Stimulated activated CD8-positive, alpha-beta memory T cell treated with anti-CD3 and anti-CD28 coated beads, Interleukin-4, amount 100 ng/mL, for 24 hours (primary cell): ENCODE measurements at regions not wholly inside any gene's neighbourhood (a gene's known extent, or its start where the extent isn't known, plus 50 kb on each side); places are given as distances from the start of the nearest gene placed in this dataset.

Experiments
- DNase-seq: peaks from one replicate; pipeline ENCODE4 v3.0.0-alpha.2; 2020; ENCODE audit warnings: low read depth

DNA sequence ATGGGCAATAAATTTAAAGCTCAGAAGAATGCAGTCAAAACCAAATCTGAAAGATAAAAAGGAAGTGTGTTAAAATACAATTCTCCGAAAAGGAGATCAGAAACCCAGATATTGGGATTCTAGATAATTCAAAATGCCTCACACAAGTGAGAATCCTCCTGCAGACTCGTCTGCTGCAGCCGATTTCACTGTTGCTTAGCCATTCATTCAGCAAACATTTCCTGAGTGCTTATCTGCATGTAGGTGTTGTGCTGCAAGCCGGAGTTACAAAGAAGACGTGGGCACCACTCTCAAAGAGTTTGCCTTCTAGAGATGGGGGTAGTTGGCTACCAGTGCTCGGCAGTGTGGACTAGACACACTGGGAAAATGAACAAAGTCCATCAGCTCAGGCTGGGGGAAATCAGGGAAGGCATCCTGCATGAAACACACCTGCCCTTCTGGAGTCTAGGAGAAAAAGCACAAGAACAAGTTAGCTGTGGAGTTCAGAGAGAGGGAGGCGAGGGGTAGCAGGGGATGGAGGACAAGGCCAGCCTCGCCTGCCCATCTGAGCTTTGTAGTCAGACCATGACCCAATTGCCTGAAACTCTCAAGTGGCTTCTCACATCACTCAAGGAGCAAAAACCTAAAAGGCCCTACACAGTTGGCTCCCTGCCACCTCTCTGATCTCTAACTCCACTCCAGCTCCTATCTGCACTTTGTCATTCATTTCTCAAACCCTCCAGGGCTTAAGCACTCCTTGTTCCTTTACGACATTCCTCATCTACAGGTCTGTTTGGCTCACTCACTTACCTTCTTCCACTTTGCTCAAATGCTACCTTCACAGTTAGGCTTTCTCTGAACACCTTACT, 310.0 kb upstream of the DDHD1 start:
- no peak for DNase-seq

DNA sequence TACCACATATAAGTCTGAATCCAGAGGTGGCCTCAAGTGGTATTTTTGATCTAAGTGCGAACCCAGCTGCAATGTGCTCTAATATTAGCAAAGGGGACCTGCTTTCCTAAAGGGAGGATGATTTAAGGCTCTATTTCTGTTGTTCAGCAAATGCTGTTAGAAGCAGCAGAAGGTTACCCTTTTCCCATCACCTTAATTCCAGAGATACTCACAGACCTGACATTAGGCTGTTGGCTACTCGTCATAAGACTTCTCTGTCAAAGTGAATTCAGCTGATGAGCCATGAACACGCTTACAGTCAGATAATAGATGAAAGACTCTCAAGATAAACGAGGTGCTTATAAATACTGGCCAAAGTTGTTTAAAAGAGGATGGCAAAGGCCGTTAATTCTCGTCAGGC, 308.7 kb upstream of the DDHD1 start:
- no peak for DNase-seq

DNA sequence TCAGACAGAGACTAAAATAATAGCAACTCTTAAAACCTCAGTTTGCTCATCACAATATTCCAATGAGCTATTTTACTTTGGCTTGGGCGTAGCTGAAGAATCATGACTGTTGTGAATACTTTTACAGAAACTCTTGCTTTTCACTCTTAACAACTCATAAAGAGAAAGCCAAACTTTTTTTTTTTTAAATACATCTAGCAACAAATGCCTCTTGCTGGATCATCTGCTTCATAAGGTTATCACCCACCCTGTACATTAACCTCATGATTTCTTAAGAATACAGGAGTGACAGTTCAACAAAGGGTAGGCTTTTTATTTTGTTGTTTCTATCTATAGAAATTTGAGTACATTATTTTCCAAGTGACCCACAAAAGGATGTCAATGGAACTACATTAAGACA, 307.4 kb upstream of the DDHD1 start:
- DNase-seq: no peak

DNA sequence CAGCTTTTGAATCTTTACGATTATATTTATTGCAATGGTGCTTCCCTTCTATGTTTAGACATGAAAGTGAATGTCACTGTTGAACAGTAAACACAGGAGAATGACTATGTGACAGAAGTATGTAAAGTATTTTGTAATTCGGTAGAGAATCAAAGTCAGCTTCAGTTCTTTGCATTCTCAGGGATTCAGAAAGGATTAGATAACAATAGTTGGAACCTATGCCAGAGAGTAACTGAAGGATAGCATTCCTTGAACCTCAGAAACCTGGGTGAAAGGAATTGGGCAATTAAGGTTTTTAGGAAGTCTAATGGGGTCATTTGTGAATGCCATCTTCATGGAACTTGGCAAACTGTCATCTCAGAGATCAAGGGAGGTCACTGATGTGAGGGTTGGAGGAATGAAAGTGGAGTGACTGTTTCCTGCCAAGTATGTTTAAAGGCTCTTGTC, 305.3 kb upstream of the DDHD1 start:
- DNase-seq: no peak

DNA sequence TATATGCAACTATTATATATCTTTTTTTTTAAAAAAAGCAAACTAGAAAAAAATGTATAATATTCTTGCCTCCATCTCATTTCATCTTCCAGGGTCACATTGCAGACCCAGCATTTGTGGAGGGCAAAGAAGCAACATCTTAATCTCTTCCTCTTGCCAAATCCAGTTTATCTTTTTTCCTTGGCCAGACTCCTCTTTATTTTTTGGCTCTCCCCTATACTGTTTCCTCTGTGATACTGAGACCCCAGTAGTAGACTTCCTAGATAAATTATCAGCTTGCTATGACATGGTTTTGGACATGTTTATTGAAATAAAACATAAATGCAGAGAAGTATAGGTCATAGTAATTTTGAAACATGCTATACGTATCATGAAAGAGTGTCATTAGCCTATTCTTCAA, 303.8 kb upstream of the DDHD1 start:
- DNase-seq: no peak

DNA sequence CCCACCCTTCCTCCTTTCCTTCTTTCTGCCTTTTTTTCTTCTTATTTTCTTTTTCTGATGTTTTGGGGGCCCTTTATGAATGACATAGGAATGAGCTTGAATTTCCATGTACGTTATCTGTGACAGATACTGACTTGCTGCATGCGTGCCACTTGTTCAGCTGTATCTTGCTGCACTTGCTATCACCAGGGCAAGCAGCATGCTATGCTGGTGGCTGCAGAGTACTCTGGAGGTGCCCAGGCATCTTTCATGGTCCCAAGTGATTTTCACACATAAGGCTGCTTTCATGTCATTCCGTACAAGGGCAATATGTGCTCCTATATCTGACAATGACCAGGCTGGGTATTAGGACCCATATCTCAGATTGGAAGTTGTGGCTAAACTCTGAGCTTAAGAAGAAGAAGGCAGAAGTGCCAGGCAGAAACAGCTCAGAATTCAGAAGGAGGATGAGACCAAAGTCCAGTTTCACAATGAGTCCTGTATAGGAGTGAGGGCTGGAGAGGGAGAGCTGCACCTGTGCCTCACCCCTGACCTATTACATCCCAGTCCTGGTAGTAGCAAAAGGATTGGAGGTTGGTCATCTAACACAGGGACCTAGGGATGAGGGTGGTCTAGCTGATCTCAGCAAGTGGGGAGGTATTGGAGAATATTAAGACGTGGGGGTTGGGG, 299.0 kb upstream of the DDHD1 start:
- no peak for DNase-seq

DNA sequence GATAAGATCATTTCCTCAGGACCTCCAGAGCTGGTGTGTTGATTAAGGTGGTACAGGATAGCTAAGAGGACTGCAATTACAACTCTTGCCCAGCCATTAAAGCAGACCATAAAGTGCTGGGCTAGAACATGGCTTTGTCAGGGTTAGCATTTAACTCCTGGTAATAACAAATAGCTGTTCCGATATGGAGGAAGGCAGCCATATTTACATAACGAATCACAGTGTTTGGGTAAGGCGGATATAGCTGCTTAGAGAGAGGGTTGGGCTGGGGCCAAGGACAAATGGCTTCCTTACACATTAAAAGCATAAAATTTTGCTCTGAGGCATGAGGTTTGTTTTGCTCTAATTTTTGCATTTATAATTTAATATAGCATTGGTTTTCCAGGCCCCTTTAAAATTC, 297.7 kb upstream of the DDHD1 start:
- DNase-seq: no peak

DNA sequence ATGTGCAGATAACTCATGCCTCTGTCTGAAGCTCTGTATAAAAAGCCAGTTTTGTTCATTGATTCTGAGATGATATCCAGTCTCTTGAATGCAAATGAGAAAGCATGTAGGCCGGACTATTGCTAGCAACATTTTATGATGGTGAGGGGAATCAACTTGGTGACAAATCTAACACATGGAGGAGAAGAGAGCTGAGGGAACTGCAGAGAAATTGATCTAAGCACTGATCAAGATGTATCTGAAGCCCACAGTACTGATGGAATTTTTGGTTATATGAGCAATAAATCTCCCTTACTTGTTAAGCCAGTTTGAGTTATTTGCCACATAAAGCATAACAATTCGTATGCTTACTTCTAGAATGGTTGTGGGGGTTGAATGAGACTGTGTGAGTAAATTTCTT, 295.6 kb upstream of the DDHD1 start:
- no peak for DNase-seq

DNA sequence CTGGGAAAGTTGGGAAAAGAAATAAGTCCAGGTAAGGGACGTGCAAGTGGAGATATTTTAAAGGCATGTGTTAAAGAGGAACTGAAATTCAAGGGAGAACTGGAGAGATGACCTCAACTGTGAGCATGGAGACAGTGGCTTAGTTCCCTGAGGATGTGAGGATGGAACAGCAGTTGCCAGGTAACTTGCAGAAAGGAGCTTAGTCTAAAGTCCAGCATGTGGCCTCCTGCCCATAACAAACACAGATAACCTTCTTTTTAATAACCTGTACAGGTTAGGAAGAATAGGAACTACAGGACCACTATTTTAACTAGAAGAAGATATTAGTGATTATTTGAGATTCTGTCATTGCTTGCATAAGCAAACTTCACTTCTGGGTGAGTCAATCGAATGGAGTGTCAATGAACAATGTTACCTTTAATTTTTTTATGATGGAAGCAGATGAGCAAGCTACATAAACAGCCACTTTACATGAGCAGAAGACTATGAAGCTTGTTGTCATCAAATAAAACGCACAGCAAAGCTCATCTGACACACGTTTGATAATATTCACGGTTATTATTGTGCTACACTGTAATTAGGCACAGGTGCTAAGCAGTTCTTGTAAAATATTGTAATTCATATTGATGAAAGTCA, 291.7 kb upstream of the DDHD1 start:
- DNase-seq: no peak

DNA sequence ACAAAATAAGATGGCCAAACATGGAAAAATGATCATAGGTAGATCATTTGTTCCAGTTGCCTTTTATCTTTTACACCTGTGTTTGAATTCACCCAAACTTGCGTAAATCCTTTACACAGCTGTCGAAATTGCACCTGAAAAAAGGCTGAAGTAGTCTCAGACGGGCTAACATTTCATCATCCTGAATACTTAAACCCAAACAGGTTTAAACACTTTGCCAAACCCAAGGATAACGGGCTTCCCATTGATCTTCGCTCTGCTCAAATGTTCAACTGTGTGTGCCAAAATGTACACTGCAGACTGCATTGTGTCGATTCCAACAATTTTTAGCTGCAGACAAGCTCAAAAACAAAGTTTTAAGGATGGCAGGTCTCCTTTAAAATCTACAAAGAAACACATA, 288.7 kb upstream of the DDHD1 start:
- no peak for DNase-seq

DNA sequence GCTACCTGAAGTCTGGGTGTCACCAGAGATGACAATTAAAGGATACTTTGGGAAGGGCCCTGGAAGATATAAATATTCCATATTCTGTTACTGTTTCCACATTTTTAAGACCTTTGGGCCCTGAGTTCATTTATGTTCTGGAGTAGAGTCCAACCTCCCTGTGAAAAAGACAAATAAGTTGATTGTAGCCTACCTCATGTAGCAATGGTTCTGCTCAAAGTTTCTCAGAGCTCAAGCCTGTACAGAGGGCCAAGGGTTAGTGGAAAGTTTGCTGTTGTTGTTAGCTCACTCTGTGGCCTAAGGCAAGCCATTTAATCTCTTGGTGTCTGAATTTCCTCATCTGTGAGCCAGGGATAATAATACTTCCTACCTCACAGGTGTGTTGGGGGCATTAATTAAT, 284.7 kb upstream of the DDHD1 start:
- DNase-seq: no peak

DNA sequence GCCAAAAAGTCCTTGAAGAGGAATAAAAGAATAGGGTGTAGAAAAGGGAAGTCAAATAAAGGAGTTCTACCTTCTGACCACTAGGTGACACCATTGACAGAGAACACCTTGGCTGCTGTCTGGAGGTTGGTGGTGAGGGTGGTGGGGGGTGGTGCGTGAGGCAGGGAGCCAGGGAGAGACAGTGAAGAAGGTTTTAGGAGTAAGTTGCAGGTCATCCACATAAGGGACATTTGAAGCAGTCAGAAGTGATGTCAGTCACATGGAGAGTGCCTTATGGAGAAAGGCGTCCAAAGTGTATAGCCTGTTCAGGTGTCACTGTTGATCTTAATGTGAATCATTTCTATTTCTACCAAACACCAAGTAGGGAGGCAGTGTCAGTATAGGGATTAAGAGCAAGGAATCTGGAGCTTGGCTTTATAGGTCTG, 279.3 kb upstream of the DDHD1 start:
- DNase-seq: no peak

DNA sequence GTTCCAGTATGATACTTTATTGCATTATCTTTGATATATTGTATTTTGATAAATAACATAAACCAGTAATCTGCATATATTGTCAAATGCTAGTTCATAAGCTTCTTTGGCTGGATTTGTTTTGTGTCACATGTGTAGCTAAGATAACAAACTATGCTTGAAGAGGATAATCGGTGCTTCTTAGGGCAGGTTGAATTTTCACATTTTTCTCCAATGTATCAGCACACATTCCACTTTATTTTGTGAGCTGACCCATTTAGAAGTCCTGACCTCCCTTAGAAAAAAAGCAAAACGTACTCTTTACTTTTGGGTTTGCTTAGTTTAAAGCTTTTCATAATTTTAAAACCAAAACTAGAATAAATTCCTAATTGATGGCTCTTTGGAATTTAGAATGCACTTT, 277.7 kb upstream of the DDHD1 start:
- no peak for DNase-seq

DNA sequence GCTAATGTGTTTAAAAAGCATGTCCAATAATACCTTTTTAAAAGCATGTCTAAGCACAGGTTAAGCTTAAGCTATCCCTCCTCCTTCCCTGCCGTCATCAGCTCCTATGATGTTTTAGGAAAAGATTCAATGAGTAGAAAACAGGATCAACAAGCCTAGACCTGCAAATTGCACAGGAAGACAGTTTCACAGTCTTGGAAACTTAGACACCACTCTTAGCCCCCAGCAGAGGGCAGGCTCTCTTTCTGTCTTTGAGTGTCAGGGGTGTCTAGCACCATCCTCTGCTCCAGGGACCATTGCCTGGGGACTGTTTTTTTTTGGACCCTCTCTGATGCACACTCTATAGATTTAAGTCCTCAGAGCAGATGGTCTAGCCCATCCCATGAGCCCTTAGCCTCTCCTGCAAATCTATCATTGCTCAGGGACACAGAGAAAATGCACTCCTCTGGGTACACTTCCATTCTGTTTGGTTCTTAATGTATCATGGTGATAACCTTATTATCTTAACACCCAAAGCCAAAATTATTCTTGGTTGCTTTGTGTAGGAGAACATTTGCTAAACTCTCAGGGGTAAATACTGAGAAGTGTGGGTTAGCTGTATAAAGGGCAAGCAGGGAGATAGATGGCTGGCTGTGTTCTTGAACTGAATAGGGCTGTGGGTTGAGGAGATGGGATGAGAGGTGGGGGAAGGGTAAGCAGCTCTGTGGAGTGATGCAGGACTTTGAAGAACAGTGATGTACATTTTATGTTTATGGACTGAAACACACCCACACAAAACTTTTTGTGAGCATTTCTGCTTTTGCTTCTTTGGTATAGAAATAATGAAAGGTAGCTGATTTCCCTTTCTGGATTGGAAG, 259.9 kb upstream of the DDHD1 start:
- no peak for DNase-seq

DNA sequence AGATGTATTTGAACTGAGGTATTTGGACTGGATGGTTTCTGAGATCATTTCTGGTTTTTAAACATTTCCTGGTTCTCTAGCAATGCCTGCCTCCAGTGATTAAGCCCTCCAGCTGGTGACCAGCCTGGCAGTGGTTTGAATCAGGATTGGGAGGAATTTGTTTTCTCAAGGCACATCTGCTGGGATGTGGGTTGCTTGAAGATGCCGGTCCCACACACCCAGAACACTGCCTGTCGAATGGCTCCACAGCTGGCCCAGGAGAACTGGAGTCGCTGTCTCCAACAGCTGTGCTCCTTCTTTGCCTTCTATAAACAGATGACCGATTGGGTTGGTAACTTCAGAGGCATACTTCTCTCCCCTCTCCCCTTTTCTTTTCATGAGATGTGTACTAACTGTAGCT, 258.0 kb upstream of the DDHD1 start:
- no peak for DNase-seq

DNA sequence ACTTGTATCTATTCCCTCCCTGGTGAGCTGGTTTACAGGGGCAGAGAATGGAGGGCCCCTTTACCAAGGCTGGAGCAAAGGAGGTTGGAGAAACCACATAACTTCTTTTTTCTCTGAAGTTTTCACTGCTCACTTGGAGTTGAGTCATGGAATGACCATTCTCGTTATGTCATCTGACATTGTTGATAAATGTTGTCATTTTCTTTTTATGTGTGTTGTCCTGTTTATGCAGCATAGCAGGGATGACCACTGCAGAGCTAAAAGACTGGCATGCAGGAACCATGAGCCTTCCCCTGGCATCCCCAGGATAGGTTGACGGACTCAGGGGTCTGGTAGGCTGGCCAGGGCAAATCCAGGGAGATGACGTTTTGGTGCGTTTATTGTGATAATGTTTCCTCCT, 256.8 kb upstream of the DDHD1 start:
- no peak for DNase-seq

DNA sequence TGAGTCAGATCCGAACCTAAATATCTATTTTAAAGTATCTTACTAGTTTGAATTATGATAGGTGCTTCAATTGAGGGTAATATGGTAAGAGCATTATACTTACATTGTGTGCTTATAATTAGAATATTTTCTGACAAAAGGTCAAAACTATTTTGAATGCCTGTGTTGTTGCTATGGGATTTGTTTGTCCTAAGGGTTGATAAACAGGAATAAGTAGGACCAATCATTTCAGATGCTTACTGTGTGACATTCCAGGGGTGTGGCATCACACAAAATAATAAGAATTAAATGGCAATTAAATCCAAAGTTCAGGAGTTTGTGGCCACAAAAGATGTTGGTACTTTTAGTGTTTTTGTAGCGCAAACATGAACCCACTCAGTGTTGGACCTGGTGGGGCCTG, 256.2 kb upstream of the DDHD1 start:
- DNase-seq: no peak

DNA sequence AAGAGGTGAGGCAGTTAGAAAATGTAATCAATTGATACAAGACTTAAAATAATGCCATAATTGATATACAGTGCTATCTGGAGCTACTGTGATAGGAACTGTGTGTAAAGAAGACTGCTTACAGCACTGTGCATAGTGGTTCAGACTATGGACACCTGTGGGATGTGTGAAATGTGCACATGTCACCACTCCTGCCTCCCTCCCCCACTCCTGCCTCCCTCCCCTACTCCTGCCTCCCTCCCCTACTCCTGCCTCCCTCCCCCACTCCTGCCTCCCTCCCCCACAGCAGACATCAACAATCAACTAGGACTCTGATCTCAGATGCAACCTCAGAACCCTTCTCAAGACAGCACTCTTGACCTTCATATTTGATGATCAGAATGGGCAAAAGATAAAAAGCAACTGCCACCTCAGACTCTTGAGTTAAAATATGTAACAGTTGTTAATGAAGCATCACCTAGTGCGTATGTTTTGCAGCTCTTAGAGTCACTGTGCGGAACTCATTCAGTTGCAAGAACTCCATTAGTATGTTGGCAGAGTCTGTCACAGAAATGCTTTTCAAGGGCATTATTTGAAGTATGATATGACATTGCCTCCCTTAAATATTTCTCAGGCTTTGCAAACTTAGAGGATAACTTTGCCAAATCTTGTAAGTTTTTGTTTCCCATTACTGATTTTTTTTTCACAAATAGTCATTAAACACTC, 255.2 kb upstream of the DDHD1 start:
- DNase-seq: no peak

DNA sequence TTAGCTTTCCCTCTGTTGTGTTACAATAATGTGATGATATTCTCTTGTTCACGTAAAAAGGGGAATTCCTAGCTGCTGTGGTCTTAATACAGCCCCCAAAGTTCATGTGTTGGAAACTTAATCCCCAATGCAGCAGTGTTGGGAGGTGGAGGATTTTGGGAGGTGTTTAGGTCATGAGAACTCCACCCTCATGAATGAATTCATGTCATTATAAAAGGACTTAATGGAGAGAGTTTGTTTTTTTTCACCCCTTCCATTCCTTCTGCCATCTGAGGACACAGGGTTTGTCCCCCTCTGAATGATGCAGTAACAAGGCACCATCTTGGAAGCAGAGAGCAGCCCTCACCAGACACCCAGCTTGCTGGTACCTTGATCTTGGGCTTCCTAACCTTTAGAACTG, 253.4 kb upstream of the DDHD1 start:
- no peak for DNase-seq

DNA sequence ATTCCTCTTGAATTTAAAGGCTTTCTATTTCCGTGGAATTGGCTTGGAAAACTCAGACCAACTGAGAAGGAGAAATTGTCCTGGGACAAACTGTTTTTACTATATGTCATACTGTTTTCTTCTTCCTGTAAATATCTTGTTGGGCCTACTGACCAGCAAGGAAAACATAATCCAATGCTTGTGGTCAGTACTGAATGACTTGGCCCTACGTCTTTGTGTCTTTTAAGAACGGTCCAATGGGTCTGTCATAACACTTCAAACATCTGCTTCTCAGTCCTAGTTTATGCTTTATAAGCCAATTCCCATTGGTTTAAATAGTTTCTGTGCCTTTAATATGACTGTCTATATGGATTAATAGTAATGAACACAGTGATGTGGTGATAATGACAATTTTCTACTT, 248.5 kb upstream of the DDHD1 start:
- no peak for DNase-seq

DNA sequence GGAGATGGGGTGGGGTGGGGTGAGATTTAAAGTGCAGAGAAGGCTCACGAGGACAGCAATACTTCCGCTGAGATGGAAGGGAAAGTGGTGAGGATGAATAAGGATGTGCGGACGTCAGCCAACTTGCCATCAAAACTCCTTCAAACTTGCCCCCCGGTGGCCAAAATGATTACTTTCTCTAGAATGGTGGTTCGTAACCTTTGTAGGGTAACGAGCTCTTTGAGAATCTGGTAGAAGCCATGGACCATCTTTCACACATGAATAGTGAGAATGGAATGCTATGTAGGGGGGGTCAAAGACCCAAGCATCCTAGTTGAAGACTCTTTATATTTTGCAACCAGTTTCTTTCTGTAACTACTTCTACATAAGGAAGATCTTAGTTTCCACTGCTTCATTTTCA, 245.9 kb upstream of the DDHD1 start:
- no peak for DNase-seq

DNA sequence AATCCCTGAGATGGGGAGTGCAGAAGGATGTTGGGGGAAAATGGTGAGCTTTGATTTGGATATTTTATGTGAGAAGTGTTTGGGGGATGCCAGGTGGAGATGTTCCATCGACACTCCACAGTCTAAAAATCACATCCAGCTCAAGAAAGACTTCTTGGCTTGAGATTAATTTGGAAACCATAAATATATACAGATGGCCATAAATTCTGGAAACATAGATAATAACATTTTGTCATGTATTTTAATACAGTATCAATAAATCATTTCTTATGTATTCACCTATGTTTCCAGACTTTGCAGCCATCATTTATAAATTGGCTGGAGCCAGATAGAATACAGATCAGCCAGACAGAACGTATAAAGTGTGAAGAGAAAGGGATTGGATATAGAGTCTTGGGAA, 245.5 kb upstream of the DDHD1 start:
- no peak for DNase-seq
